Inflammatory macrophage treated with lipopolysaccharide for 4 hours (primary cell): ENCODE measurements at regions not wholly inside any gene's neighbourhood (a gene's known extent, or its start where the extent isn't known, plus 50 kb on each side); places are given as distances from the start of the nearest gene placed in this dataset.

Experiments
- DNase-seq: peaks from one replicate; pipeline ENCODE4 v3.0.0-alpha.2; 2020

GRCh38 chr12:102592134-102592533 lies 111.8 kb upstream of the IGF1 start:
- no peak for DNase-seq

- DNase-seq, result no peak
These were observed 92.9 kb upstream of the IGF1 start for GRCh38 chr12:102573237-102573636.

GRCh38 chr12:102571889-102572288 lies 91.5 kb upstream of the IGF1 start:
- no peak for DNase-seq

GRCh38 chr12:102570256-102570655 lies 89.9 kb upstream of the IGF1 start:
- DNase-seq, result no peak

- no peak for DNase-seq
These were observed 89.4 kb upstream of the IGF1 start for GRCh38 chr12:102569803-102570202.

- no peak for DNase-seq
These were observed 87.9 kb upstream of the IGF1 start for GRCh38 chr12:102568276-102568675.

GRCh38 chr12:102567031-102567985 lies 86.9 kb upstream of the IGF1 start:
- DNase-seq, result no peak

- no peak for DNase-seq
These were observed 85.2 kb upstream of the IGF1 start for GRCh38 chr12:102565555-102565954.

GRCh38 chr12:102564026-102564425 lies 83.7 kb upstream of the IGF1 start:
- DNase-seq, result no peak

- DNase-seq, result no peak
These were observed 82.6 kb upstream of the IGF1 start for GRCh38 chr12:102562836-102563425.

- DNase-seq, result no peak
These were observed 70.8 kb upstream of the IGF1 start for GRCh38 chr12:102551186-102551585.

- no peak for DNase-seq
These were observed 69.3 kb upstream of the IGF1 start for GRCh38 chr12:102549691-102550090.

GRCh38 chr12:102548543-102548942 lies 68.2 kb upstream of the IGF1 start:
- DNase-seq, result no peak

- DNase-seq, result peak; percentile 12
These were observed 63.4 kb upstream of the IGF1 start for GRCh38 chr12:102543494-102544485.

GRCh38 chr12:102542816-102543440 lies 62.6 kb upstream of the IGF1 start:
- DNase-seq, result no peak

GRCh38 chr12:102540815-102541385 lies 60.5 kb upstream of the IGF1 start:
- no peak for DNase-seq

GRCh38 chr12:102539651-102540553 lies 59.5 kb upstream of the IGF1 start:
- DNase-seq, result no peak

- DNase-seq, result no peak
These were observed 54.9 kb upstream of the IGF1 start for GRCh38 chr12:102535306-102535705.

GRCh38 chr12:102534899-102535298 lies 54.5 kb upstream of the IGF1 start:
- DNase-seq, result no peak

- no peak for DNase-seq
These were observed 53.3 kb upstream of the IGF1 start for GRCh38 chr12:102533483-102534215.
